GM21825 (cell line): ENCODE measurements at regions not wholly inside any gene's neighbourhood (a gene's known extent, or its start where the extent isn't known, plus 50 kb on each side); places are given as distances from the start of the nearest gene placed in this dataset.
"Not testable (repeated sequence)": the region's sequence is repeated elsewhere in the genome, so short reads cannot be mapped to it uniquely, and the experiment has no call there.

ENCODE experiments used
- ATAC-seq: cut with Tn5 transposase; IDR thresholded peaks from one replicate; pipeline ENCODE4 v1.9.1; 2021; ENCODE audit warnings: mild to moderate bottlenecking, moderate library complexity; ENCODE audit not compliant: unreplicated experiment

GRCh38 chr1:229907884-229908638, 159.0 kb upstream of the GALNT2 start:
- ATAC-seq: no peak

GRCh38 chr1:229908689-229909088, 158.3 kb upstream of the GALNT2 start:
- ATAC-seq: no peak

GRCh38 chr1:229913489-229913888, 153.5 kb upstream of the GALNT2 start:
- no peak for ATAC-seq

- ATAC-seq: not testable (repeated sequence)
These were observed 147.6 kb upstream of the GALNT2 start for GRCh38 chr1:229919488-229919887.

GRCh38 chr1:229920683-229921082, 146.4 kb upstream of the GALNT2 start:
- no peak for ATAC-seq

GRCh38 chr1:229922249-229922648, 144.8 kb upstream of the GALNT2 start:
- ATAC-seq: no peak

GRCh38 chr1:229924639-229925038, 142.4 kb upstream of the GALNT2 start:
- ATAC-seq: no peak

GRCh38 chr1:229928767-229929166, 138.3 kb upstream of the GALNT2 start:
- ATAC-seq: no peak

- not testable (repeated sequence) for ATAC-seq
These were observed 135.3 kb upstream of the GALNT2 start for GRCh38 chr1:229931751-229932150.

GRCh38 chr1:229935157-229935556, 131.9 kb upstream of the GALNT2 start:
- not testable (repeated sequence) for ATAC-seq

GRCh38 chr1:229938551-229938950, 128.5 kb upstream of the GALNT2 start:
- ATAC-seq: no peak

- no peak for ATAC-seq
These were observed 126.4 kb upstream of the GALNT2 start for GRCh38 chr1:229940684-229941083.

GRCh38 chr1:229941160-229941559, 125.9 kb upstream of the GALNT2 start:
- no peak for ATAC-seq

- no peak for ATAC-seq
These were observed 125.2 kb upstream of the GALNT2 start for GRCh38 chr1:229941831-229942230.

- no peak for ATAC-seq
These were observed 124.5 kb upstream of the GALNT2 start for GRCh38 chr1:229942501-229942900.

GRCh38 chr1:229943148-229943714, 123.8 kb upstream of the GALNT2 start:
- no peak for ATAC-seq

- ATAC-seq: no peak
These were observed 122.9 kb upstream of the GALNT2 start for GRCh38 chr1:229943988-229944743.

GRCh38 chr1:229945795-229946194, 121.2 kb upstream of the GALNT2 start:
- no peak for ATAC-seq

- ATAC-seq: no peak
These were observed 119.1 kb upstream of the GALNT2 start for GRCh38 chr1:229947968-229948367.

- no peak for ATAC-seq
These were observed 118.6 kb upstream of the GALNT2 start for GRCh38 chr1:229948438-229948837.

GRCh38 chr1:229949500-229949899, 117.5 kb upstream of the GALNT2 start:
- ATAC-seq: no peak

GRCh38 chr1:229950020-229950419, 117.0 kb upstream of the GALNT2 start:
- ATAC-seq: no peak
